ENCODE measurements at regions not wholly inside any gene's neighbourhood (a gene's known extent, or its start where the extent isn't known, plus 50 kb on each side); places are given as distances from the start of the nearest gene placed in this dataset.

DNA sequence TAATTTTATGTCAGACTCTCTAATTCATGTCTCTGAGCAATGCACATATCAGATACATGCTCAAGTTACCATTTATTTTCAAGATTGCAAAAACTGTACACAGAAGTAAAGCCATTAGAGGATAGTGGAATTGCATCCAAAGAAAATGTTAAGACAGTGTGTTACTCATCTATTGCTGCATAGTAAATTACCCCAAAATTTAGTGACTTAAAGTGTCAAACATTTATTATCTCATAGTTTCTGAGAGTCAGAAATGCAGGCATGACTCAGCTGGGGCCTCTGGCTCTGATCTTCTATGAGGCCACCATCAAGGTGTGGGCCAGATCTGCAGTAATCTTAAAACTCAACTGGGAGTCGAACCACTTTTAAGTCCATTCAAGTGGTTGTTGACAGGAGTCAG lies 275.2 kb downstream of the QDPR start:
- TF ChIP-seq, protein P1, sequence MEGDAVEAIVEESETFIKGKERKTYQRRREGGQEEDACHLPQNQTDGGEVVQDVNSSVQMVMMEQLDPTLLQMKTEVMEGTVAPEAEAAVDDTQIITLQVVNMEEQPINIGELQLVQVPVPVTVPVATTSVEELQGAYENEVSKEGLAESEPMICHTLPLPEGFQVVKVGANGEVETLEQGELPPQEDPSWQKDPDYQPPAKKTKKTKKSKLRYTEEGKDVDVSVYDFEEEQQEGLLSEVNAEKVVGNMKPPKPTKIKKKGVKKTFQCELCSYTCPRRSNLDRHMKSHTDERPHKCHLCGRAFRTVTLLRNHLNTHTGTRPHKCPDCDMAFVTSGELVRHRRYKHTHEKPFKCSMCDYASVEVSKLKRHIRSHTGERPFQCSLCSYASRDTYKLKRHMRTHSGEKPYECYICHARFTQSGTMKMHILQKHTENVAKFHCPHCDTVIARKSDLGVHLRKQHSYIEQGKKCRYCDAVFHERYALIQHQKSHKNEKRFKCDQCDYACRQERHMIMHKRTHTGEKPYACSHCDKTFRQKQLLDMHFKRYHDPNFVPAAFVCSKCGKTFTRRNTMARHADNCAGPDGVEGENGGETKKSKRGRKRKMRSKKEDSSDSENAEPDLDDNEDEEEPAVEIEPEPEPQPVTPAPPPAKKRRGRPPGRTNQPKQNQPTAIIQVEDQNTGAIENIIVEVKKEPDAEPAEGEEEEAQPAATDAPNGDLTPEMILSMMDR (conservative IDR thresholded peaks at IDR 0.05): no peak
- no peak for TF ChIP-seq EZH2 (IDR thresholded peaks at IDR 0.05; ENCODE audit: low read depth)
